GM21390 (cell line): ENCODE measurements at regions not wholly inside any gene's neighbourhood (a gene's known extent, or its start where the extent isn't known, plus 50 kb on each side); places are given as distances from the start of the nearest gene placed in this dataset.

Experiments used
- ATAC-seq: cut with Tn5 transposase; IDR thresholded peaks from one replicate; pipeline ENCODE4 v1.9.1; 2021; ENCODE audit not compliant: unreplicated experiment

GRCh38 chr20:12627485-12627884, 381.3 kb upstream of the SPTLC3 start:
- ATAC-seq = no peak

GRCh38 chr20:12638633-12639312, 370.0 kb upstream of the SPTLC3 start:
- no peak for ATAC-seq

GRCh38 chr20:12640251-12640650, 368.5 kb upstream of the SPTLC3 start:
- ATAC-seq = no peak

GRCh38 chr20:12641619-12642018, 367.2 kb upstream of the SPTLC3 start:
- ATAC-seq = no peak

GRCh38 chr20:12644461-12644860, 364.3 kb upstream of the SPTLC3 start:
- ATAC-seq = no peak

- ATAC-seq = no peak
These were observed 359.5 kb upstream of the SPTLC3 start for GRCh38 chr20:12649234-12649633.

- no peak for ATAC-seq
These were observed 355.1 kb upstream of the SPTLC3 start for GRCh38 chr20:12653642-12654041.

GRCh38 chr20:12659942-12660341, 348.8 kb upstream of the SPTLC3 start:
- ATAC-seq = no peak

GRCh38 chr20:12660918-12661317, 347.9 kb upstream of the SPTLC3 start:
- no peak for ATAC-seq

GRCh38 chr20:12670301-12670700, 338.5 kb upstream of the SPTLC3 start:
- no peak for ATAC-seq

GRCh38 chr20:12673352-12673751, 335.4 kb upstream of the SPTLC3 start:
- no peak for ATAC-seq

- ATAC-seq = no peak
These were observed 330.8 kb upstream of the SPTLC3 start for GRCh38 chr20:12677925-12678324.

- no peak for ATAC-seq
These were observed 329.3 kb upstream of the SPTLC3 start for GRCh38 chr20:12679447-12679846.

- no peak for ATAC-seq
These were observed 326.2 kb upstream of the SPTLC3 start for GRCh38 chr20:12682613-12683012.

- ATAC-seq = no peak
These were observed 321.3 kb upstream of the SPTLC3 start for GRCh38 chr20:12687476-12687875.

GRCh38 chr20:12695937-12696336, 312.8 kb upstream of the SPTLC3 start:
- ATAC-seq = no peak

- no peak for ATAC-seq
These were observed 310.0 kb upstream of the SPTLC3 start for GRCh38 chr20:12698817-12699216.

- ATAC-seq = no peak
These were observed 309.2 kb upstream of the SPTLC3 start for GRCh38 chr20:12699374-12700228.

GRCh38 chr20:12700701-12701100, 308.1 kb upstream of the SPTLC3 start:
- no peak for ATAC-seq

GRCh38 chr20:12702312-12702711, 306.5 kb upstream of the SPTLC3 start:
- ATAC-seq = no peak

GRCh38 chr20:12715371-12715770, 293.4 kb upstream of the SPTLC3 start:
- ATAC-seq = no peak

GRCh38 chr20:12715991-12716680, 292.6 kb upstream of the SPTLC3 start:
- ATAC-seq = no peak
